Neural crest cell (in vitro differentiated cells): ENCODE measurements at regions not wholly inside any gene's neighbourhood (a gene's known extent, or its start where the extent isn't known, plus 50 kb on each side); places are given as distances from the start of the nearest gene placed in this dataset.
"Not testable (repeated sequence)": the region's sequence is repeated elsewhere in the genome, so short reads cannot be mapped to it uniquely, and the experiment has no call there.

Source experiments
- DNase-seq: peaks from one replicate; pipeline ENCODE4 v3.0.0; 2021; ENCODE audit warnings: low read depth, mixed read lengths, low spot score
- H3K27ac Mint-ChIP-seq: one replicate; pipeline ENCODE4 v1.8.0; 2021; ENCODE audit warnings: mild to moderate bottlenecking, mixed read lengths; ENCODE audit not compliant: unreplicated experiment
- H3K27me3 Mint-ChIP-seq: 2 replicates; pipeline ENCODE4 v1.8.0; 2021; ENCODE audit warnings: low read depth, mild to moderate bottlenecking, mixed read lengths
- H3K36me3 Mint-ChIP-seq: 2 replicates; pipeline ENCODE4 v1.8.0; 2021; ENCODE audit warnings: low read depth, mild to moderate bottlenecking, mixed read lengths
- H3K4me1 Mint-ChIP-seq: 2 replicates; pipeline ENCODE4 v1.8.0; 2021; ENCODE audit warnings: mixed read lengths
- H3K4me3 Mint-ChIP-seq: one replicate; pipeline ENCODE4 v1.8.0; 2021; ENCODE audit warnings: mild to moderate bottlenecking, mixed read lengths
- H3K9me3 Mint-ChIP-seq: 2 replicates; pipeline ENCODE4 v1.8.0; 2021; ENCODE audit warnings: mixed read lengths
- TF ChIP-seq, protein P1 (sequence below): fragments of 200-600 bp; sonication (generic); conservative IDR thresholded peaks from 2 replicates; pipeline ENCODE4 v1.5.0; 2021; ENCODE audit warnings: antibody characterized with exemption, mild to moderate bottlenecking

DNA sequence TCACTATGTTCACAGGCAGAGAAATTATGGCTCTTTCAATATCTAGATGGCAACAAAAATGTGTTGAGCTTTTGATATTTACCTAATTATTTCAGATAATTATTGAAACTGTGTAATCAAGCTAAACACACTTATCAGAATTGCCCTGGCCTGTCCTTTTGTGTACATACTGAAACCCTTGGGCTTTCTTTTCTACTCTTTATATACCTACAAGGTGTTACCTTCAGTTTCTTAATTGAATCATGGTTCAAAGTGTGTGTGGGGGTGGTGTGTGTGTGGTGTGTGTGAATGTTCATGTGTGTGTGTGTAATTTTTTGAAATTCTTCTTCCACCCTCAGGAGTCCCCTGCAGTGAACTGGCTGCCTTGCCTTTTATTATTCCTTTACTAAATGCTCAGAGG, 506.8 kb upstream of the SOX9 start:
- no peak overlapping the region for H3K27ac Mint-ChIP-seq
- H3K36me3 Mint-ChIP-seq, result peaks cover 9% of the 10 kb centered on the region
- TF ChIP-seq, protein P1, sequence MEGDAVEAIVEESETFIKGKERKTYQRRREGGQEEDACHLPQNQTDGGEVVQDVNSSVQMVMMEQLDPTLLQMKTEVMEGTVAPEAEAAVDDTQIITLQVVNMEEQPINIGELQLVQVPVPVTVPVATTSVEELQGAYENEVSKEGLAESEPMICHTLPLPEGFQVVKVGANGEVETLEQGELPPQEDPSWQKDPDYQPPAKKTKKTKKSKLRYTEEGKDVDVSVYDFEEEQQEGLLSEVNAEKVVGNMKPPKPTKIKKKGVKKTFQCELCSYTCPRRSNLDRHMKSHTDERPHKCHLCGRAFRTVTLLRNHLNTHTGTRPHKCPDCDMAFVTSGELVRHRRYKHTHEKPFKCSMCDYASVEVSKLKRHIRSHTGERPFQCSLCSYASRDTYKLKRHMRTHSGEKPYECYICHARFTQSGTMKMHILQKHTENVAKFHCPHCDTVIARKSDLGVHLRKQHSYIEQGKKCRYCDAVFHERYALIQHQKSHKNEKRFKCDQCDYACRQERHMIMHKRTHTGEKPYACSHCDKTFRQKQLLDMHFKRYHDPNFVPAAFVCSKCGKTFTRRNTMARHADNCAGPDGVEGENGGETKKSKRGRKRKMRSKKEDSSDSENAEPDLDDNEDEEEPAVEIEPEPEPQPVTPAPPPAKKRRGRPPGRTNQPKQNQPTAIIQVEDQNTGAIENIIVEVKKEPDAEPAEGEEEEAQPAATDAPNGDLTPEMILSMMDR, result no peak
- no peaks in the 10 kb centered on the region for H3K27me3 Mint-ChIP-seq
- H3K4me3 Mint-ChIP-seq, result no peak overlapping the region
- DNase-seq, result no peak
- H3K4me1 Mint-ChIP-seq, result no peaks in the 10 kb centered on the region
- peaks cover 10% of the 10 kb centered on the region for H3K9me3 Mint-ChIP-seq

DNA sequence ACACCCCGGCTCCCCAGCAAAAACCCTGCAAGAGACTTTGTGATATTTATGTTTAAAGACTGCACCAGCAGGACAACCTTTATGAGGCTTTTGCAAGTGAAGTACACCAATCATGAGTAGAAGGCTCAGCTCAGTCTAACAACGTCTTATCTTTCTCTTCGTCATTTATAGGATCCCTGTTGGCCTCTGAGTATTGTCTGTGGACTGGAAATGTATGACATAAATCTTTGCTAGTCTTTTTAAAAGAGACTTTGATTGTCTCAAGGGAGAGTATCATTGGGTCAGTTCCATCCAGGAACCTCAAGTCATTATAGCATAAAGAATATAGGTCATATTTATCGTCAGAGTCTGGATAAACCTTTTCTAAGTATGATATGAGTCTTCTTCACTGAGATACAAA, 505.0 kb upstream of the SOX9 start:
- H3K4me1 Mint-ChIP-seq, result no peaks in the 10 kb centered on the region
- H3K36me3 Mint-ChIP-seq, result peaks cover 14% of the 10 kb centered on the region
- no peak for DNase-seq
- H3K27ac Mint-ChIP-seq, result no peak overlapping the region
- TF ChIP-seq, protein P1, result no peak
- H3K27me3 Mint-ChIP-seq, result no peaks in the 10 kb centered on the region
- H3K4me3 Mint-ChIP-seq, result no peak overlapping the region
- H3K9me3 Mint-ChIP-seq, result peaks cover 14% of the 10 kb centered on the region

DNA sequence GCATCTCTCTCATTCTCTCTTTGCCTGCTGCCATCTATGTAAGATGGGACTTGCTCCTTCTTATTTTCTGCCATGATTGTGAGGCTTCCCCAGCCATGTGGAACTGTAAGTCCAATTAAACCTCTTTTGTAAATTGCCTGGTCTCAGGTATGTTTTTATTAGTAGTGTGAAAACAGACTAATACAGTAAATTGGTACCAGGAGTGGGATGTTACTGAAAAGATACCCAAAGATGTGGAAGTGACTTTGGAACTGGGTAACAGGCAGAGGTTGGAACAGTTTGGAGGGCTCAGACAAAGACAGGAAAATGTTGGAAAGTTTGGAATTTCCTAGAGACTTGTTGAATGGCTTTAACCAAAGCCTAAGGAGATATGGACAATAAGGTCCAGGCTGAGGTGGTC, 503.1 kb upstream of the SOX9 start:
- H3K36me3 Mint-ChIP-seq, result peaks cover 16% of the 10 kb centered on the region
- H3K4me3 Mint-ChIP-seq, H3K27ac Mint-ChIP-seq, H3K27me3 Mint-ChIP-seq, H3K4me1 Mint-ChIP-seq, DNase-seq: not testable (repeated sequence)
- H3K9me3 Mint-ChIP-seq, result peaks cover 14% of the 10 kb centered on the region

DNA sequence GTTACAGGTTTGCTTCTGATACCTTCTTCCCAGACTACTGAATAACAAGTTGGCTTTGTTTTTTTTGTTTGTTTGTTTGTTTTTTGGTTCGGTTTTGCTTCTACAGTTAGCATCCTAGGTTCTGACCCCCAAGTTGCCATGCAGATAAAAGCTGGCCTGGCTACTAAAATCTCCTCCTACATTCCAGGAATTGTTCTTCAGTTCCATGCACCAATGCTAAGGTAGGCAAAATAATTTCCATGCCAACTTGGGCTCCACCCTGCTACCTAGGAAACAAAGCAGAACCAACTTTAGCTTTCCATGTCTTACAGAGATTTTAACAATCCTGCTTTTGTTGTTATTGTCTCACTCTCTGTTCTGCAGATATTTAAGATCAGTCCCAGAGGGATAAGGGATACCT, 495.5 kb upstream of the SOX9 start:
- no peaks in the 10 kb centered on the region for H3K27me3 Mint-ChIP-seq
- H3K4me3 Mint-ChIP-seq, result no peak overlapping the region
- H3K4me1 Mint-ChIP-seq, result no peaks in the 10 kb centered on the region
- TF ChIP-seq, protein P1, result no peak
- H3K27ac Mint-ChIP-seq, result no peak overlapping the region
- no peak for DNase-seq
- H3K36me3 Mint-ChIP-seq, result peaks cover 2% of the 10 kb centered on the region
- peaks cover 2% of the 10 kb centered on the region for H3K9me3 Mint-ChIP-seq

DNA sequence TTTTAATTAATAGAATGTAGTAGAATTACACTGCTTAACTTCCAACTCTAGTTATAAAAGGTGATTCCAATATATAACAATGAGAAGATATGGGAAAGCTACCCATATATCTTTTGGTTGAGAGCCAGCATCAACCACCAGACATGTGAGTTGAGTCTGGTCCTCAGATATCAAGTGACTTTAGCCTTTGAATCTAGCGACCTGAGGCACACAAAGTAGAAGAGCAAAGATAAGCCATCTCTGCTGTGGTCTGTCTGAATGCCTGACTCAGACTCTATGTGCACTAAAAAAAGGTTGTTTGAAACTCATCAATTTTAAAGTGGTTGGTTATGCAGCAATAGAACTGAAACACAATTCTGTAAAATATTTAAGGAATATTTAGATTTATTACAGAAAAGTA, 492.5 kb upstream of the SOX9 start:
- Mint-ChIP-seq H3K27ac (no peak overlapping the region), H3K36me3 (no peaks in the 10 kb centered on the region), H3K27me3 (no peaks in the 10 kb centered on the region), H3K9me3 (peaks cover 7% of the 10 kb centered on the region), H3K4me3 (no peak overlapping the region), H3K4me1 (peaks cover 7% of the 10 kb centered on the region)
- no peak for DNase-seq
- TF ChIP-seq, protein P1, result no peak

DNA sequence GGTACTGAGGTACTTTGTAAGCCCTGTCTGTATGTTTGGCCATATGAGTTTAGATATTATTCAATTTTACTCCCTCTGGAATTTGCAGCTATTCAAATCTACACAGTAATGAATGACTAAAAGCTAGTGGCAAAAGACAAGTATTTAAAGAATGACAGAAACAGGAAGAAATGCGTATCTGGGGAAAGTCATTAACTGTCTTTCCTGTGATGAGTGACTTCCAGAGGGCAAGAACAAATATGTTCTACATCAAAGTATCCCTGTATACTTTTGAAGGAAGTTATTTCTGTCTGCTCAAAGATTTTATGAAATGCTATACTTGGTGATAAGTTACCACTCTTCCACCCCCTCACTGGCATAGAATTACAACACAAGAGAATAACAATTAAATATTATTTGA, 489.3 kb upstream of the SOX9 start:
- Mint-ChIP-seq H3K4me3 (no peak overlapping the region), H3K4me1 (peaks cover 7% of the 10 kb centered on the region), H3K27ac (no peak overlapping the region), H3K27me3 (no peaks in the 10 kb centered on the region), H3K36me3 (no peaks in the 10 kb centered on the region), H3K9me3 (peaks cover 7% of the 10 kb centered on the region)
- TF ChIP-seq, protein P1, result no peak
- no peak for DNase-seq
